Ovary (tissue), 3 donors: ENCODE measurements at regions not wholly inside any gene's neighbourhood (a gene's known extent, or its start where the extent isn't known, plus 50 kb on each side); places are given as distances from the start of the nearest gene placed in this dataset.

ENCODE experiments used
- EP300 ChIP-seq: sonication (generic); formaldehyde crosslinking; IDR thresholded peaks from one replicate; pipeline ENCODE4 v1.6.1; 2017; ENCODE audit warnings: antibody characterized with exemption
- POLR2A ChIP-seq: fragments of 450-650 bp; IDR thresholded peaks from one replicate; pipeline ENCODE4 v1.6.1; 2017; ENCODE audit warnings: antibody characterized with exemption, mild to moderate bottlenecking, moderate library complexity
- TF ChIP-seq, protein P1 (sequence below), 3 donors: fragments of 450-650 bp in 2 of 3; fragments of 200-600 bp in 1 of 3; IDR thresholded peaks; one replicate each; pipeline versions ENCODE4 v1.5.1 to v1.8.0; 2016 to 2022; ENCODE audit warnings: antibody characterized with exemption in 3 of 3, mild to moderate bottlenecking in 1 of 3
- donor health status: DM: no; HTN: no; CAD: no.

DNA sequence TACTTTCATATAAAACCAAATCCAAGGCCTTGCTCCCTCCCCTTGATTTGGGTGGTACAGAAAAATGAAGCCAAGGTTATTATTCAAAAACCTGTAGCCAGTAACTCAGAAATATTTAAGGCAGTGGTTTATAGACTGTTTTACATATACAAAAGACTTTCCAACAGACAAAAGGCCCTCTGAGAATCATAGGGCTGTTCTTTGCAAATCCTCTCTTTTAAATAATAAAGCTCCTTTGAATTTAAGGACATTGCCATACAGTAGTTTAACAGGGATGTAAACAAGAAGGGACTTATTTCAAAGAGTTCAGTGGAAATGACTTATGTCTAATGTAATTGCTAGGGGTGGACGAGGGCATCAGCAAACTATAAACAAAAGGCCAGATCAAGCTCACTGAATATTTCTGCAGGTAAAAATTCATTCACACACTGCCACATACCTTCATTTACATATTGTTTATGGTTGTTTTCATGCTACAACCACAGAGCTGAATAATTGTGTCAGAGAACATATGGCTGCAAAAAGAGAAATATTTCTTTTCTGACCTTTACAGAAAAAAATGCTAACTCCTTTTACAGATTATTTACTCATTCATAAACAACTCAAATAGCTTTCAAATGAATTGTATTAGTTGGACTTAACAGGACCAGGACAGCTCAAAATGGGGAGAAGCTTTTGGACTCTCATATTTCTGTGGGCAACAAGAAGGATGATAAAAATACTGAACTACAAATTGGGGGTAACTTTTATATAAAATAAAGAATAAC is 665.6 kb downstream of the SLITRK1 start:
- TF ChIP-seq, protein P1, sequence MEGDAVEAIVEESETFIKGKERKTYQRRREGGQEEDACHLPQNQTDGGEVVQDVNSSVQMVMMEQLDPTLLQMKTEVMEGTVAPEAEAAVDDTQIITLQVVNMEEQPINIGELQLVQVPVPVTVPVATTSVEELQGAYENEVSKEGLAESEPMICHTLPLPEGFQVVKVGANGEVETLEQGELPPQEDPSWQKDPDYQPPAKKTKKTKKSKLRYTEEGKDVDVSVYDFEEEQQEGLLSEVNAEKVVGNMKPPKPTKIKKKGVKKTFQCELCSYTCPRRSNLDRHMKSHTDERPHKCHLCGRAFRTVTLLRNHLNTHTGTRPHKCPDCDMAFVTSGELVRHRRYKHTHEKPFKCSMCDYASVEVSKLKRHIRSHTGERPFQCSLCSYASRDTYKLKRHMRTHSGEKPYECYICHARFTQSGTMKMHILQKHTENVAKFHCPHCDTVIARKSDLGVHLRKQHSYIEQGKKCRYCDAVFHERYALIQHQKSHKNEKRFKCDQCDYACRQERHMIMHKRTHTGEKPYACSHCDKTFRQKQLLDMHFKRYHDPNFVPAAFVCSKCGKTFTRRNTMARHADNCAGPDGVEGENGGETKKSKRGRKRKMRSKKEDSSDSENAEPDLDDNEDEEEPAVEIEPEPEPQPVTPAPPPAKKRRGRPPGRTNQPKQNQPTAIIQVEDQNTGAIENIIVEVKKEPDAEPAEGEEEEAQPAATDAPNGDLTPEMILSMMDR (IDR thresholded peaks at IDR 0.05): no peak
- no peak for TF ChIP-seq POLR2A
- TF ChIP-seq EP300: no peak
